ENCODE measurements at regions not wholly inside any gene's neighbourhood (a gene's known extent, or its start where the extent isn't known, plus 50 kb on each side); places are given as distances from the start of the nearest gene placed in this dataset.

DNA sequence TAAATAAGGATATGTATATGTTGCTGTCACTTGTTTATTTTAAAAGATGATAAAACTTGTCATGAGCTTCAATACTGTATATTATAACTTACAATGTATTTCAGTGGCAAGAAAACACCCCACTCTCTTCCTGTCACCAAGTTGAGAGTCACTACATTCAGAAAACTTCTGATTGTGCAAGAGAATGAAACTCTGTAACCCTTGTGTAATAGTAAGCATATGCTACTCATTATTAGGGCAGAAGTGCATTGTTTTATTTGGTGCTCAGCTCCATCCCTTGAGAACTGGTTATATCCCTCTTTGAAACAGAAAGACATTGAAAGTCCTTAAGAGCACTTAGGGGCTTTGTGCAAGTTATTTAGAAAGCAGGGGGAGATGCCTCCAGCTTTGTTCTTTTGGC, 594.5 kb downstream of the ARAP2 start:
- no peak for DNase-seq
- intact Hi-C loops (cut with DNase I) = no loop called here
- Histone ChIP-seq H3K27ac (no peak overlapping the region), H3K36me3 (replicated peaks in 1 of 2) (no peaks in the 10 kb centered on the region), H3K4me1 (replicated peaks in 1 of 2) (no peaks in the 10 kb centered on the region), H3K27me3 (no peaks in the 10 kb centered on the region), H3K4me3 (no peak overlapping the region), H3K9me3 (replicated peaks in 1 of 3) (no peaks in the 10 kb centered on the region)
- TF ChIP-seq CTCF (IDR thresholded peaks at IDR 0.05) = no peak
- TF ChIP-seq POLR2A (IDR thresholded peaks at IDR 0.05) = no peak

GRCh38 chr4:35652197-35652596, 592.1 kb downstream of the ARAP2 start:
- no peak for DNase-seq
- WGBS, 4 donors = 61 to 73% (median 65%) methylated on average over 4 of the region's 4 CpGs
- H3K27ac ChIP-seq = no peak overlapping the region
- no peak for TF ChIP-seq CTCF (IDR thresholded peaks at IDR 0.05)
- TF ChIP-seq POLR2A (IDR thresholded peaks at IDR 0.05) = no peak
- H3K36me3 ChIP-seq (replicated peaks in 1 of 2) = no peaks in the 10 kb centered on the region
- no peak overlapping the region for H3K4me3 ChIP-seq
- no peaks in the 10 kb centered on the region for H3K4me1 ChIP-seq (replicated peaks in 1 of 2)
- H3K9me3 ChIP-seq (replicated peaks in 1 of 3) = no peaks in the 10 kb centered on the region
- H3K27me3 ChIP-seq = no peaks in the 10 kb centered on the region
- intact Hi-C loops (cut with DNase I) = no loop called here

DNA sequence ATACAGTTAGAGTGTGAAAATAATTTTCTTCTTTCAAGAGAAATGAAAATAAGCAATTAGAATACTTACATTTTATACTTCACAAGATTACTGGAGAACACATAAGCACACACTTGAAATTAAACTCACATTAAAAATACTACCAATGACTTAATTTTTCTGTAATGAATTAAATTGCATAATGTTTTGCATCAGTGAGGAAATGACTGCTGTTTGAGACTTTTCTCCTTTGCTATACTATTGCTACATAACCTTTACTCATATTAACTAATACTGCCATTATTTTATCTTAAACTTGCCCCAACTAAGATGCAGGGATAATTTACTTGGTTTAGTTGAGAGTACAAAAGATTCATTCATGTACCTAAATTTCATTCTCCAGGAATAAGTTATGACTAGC, 590.9 kb downstream of the ARAP2 start:
- H3K4me3 ChIP-seq = no peak overlapping the region
- no peaks in the 10 kb centered on the region for H3K4me1 ChIP-seq (replicated peaks in 1 of 2)
- no peak overlapping the region for H3K27ac ChIP-seq
- DNase-seq = no peak
- TF ChIP-seq POLR2A (IDR thresholded peaks at IDR 0.05) = no peak
- TF ChIP-seq CTCF (IDR thresholded peaks at IDR 0.05) = no peak
- H3K9me3 ChIP-seq (replicated peaks in 1 of 3) = no peaks in the 10 kb centered on the region
- intact Hi-C loops (cut with DNase I) = no loop called here
- no peaks in the 10 kb centered on the region for H3K36me3 ChIP-seq (replicated peaks in 1 of 2)
- no peaks in the 10 kb centered on the region for H3K27me3 ChIP-seq

DNA sequence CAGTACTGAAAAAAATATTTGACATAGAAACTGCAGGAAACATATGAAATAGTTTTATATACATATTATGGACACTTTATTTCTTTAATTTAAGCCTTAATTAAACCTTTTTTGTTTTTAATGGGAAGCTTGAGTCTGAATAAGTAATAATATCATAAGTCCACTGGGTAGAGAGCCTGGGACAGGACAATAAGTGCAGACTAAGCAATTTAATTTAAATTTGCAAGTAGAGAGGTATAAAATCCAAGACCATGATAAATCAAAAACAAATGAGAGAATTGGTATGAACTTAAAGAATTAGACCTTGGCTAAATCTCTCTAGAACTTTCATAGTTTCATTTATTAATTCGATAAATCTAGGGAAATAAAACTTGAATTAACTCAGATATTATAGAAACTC, 571.2 kb downstream of the ARAP2 start:
- DNase-seq = no peak
- intact Hi-C loops (cut with DNase I) = no loop called here
- Histone ChIP-seq H3K9me3 (replicated peaks in 1 of 3) (no peaks in the 10 kb centered on the region), H3K27me3 (no peaks in the 10 kb centered on the region), H3K27ac (no peak overlapping the region), H3K4me1 (replicated peaks in 1 of 2) (no peaks in the 10 kb centered on the region), H3K36me3 (replicated peaks in 1 of 2) (no peaks in the 10 kb centered on the region), H3K4me3 (no peak overlapping the region)
- WGBS, 4 donors = 49 to 73% (median 63%) methylated on average over 1 of the region's 1 CpG
- TF ChIP-seq CTCF (IDR thresholded peaks at IDR 0.05) = no peak
- no peak for TF ChIP-seq POLR2A (IDR thresholded peaks at IDR 0.05)

Measured in adrenal gland (tissue), 9 donors.